Esophagus (tissue), 2 donors: ENCODE measurements at regions not wholly inside any gene's neighbourhood (a gene's known extent, or its start where the extent isn't known, plus 50 kb on each side); places are given as distances from the start of the nearest gene placed in this dataset.
"Not testable (repeated sequence)": the region's sequence is repeated elsewhere in the genome, so short reads cannot be mapped to it uniquely, and the experiment has no call there.

Source experiments
- H3K27ac ChIP-seq, 2 donors: one replicate each; pipeline ENCODE4 v1.5.1; 2013; ENCODE audit warnings: low read depth in 2 of 2, mild to moderate bottlenecking in 2 of 2, inconsistent platforms in 1 of 2, low read length in 1 of 2, moderate library complexity in 1 of 2
- H3K27me3 ChIP-seq, 2 donors: one replicate each; pipeline ENCODE4 v1.6.1; 2013; ENCODE audit warnings: low read length in 2 of 2, control low read depth in 1 of 2, mild to moderate bottlenecking in 1 of 2; ENCODE audit not compliant: insufficient read depth in 2 of 2, control insufficient read depth in 1 of 2
- H3K36me3 ChIP-seq, 2 donors: one replicate each; pipeline ENCODE4 v1.6.1; 2013; ENCODE audit warnings: low read length in 1 of 2; ENCODE audit not compliant: control insufficient read depth in 2 of 2, insufficient read depth in 2 of 2
- H3K4me1 ChIP-seq, 2 donors: one replicate each; pipeline ENCODE4 v1.6.1; 2013; ENCODE audit warnings: low read length in 1 of 2; ENCODE audit not compliant: control insufficient read depth in 2 of 2, insufficient read depth in 2 of 2
- H3K4me3 ChIP-seq, 2 donors: one replicate each; pipeline ENCODE4 v1.5.1; 2013; ENCODE audit warnings: low read length in 2 of 2, mild to moderate bottlenecking in 2 of 2, low read depth in 1 of 2, moderate library complexity in 1 of 2
- H3K9me3 ChIP-seq, 2 donors: one replicate each; pipeline ENCODE4 v1.6.1; 2013; ENCODE audit warnings: mild to moderate bottlenecking in 2 of 2, low read depth in 1 of 2, low read length in 1 of 2, moderate library complexity in 1 of 2; ENCODE audit not compliant: control insufficient read depth in 2 of 2, insufficient read depth in 1 of 2
- WGBS, 2 donors: extraction: QIAGEN DNeasy Blood & Tissue Kit; methylation state at CpG; one replicate each; pipeline ENCODE4 v1.1.7; 2013; 5-methylcytosine and 5-hydroxymethylcytosine counted together
- donor health status: healthy with polysubstance abuse.
- donor health status: Bipolar disorder and iron deficiency.

GRCh38 chr2:194077366-194077765, 1579.7 kb upstream of the SLC39A10 start:
- Histone ChIP-seq H3K9me3 (no peaks in the 10 kb centered on the region), H3K4me3 (no peak overlapping the region), H3K36me3 (no peaks in the 10 kb centered on the region), H3K27me3 (no peaks in the 10 kb centered on the region), H3K4me1 (no peaks in the 10 kb centered on the region), H3K27ac (no peak overlapping the region)

- Histone ChIP-seq H3K36me3 (no peaks in the 10 kb centered on the region), H3K27ac (no peak overlapping the region), H3K4me1 (no peaks in the 10 kb centered on the region), H3K9me3 (no peaks in the 10 kb centered on the region), H3K27me3 (no peaks in the 10 kb centered on the region), H3K4me3 (no peak overlapping the region)
- 64 to 69% methylated on average over 3 of the region's 3 CpGs for WGBS, 2 donors
Measured at GRCh38 chr2:194062401-194062800, 1594.6 kb upstream of the SLC39A10 start.

- Histone ChIP-seq H3K4me3 (no peak overlapping the region), H3K27me3 (no peaks in the 10 kb centered on the region), H3K9me3 (no peaks in the 10 kb centered on the region), H3K27ac (no peak overlapping the region), H3K4me1 (no peaks in the 10 kb centered on the region), H3K36me3 (no peaks in the 10 kb centered on the region)
- 61 to 67% methylated on average over 3 of the region's 3 CpGs for WGBS, 2 donors
Measured at GRCh38 chr2:194060269-194060668, 1596.8 kb upstream of the SLC39A10 start.

DNA sequence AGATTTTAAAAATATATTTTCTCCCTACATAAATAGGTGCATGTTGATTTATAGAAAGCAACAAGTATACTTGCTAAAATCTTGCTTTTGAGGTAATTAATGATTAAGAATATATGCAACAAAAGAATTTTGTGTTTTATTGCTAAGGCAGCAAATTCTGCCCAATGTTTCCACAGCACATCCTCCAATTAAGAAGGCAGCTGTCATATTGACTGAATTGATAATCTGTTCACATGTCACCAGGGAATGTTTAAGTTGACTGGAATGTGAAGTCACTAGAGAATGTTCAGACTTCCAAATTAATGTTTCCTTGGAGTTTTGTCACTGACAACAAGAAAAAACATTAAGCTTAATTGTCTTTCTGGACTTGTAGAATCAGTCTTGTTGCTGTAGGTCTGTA, 1602.7 kb upstream of the SLC39A10 start:
- Histone ChIP-seq H3K36me3 (no peaks in the 10 kb centered on the region), H3K9me3 (no peaks in the 10 kb centered on the region), H3K27me3 (no peaks in the 10 kb centered on the region), H3K27ac (no peak overlapping the region), H3K4me3 (no peak overlapping the region), H3K4me1 (no peaks in the 10 kb centered on the region)

- no peak overlapping the region for H3K27ac ChIP-seq
- H3K4me3 ChIP-seq: no peak overlapping the region
- no peaks in the 10 kb centered on the region for H3K9me3 ChIP-seq
- no peaks in the 10 kb centered on the region for H3K36me3 ChIP-seq
- H3K4me1 ChIP-seq: no peaks in the 10 kb centered on the region
- 78 to 88% methylated on average over 1 of the region's 1 CpG for WGBS, 2 donors
- H3K27me3 ChIP-seq: no peaks in the 10 kb centered on the region
Measured at GRCh38 chr2:194044321-194044720, 1612.7 kb upstream of the SLC39A10 start.

GRCh38 chr2:194021130-194021529, 1635.9 kb upstream of the SLC39A10 start:
- not testable (repeated sequence) for H3K27me3 ChIP-seq, H3K36me3 ChIP-seq, H3K27ac ChIP-seq, H3K4me1 ChIP-seq, H3K4me3 ChIP-seq, H3K9me3 ChIP-seq
- WGBS, 2 donors: 94 to 96% methylated on average over 5 of the region's 5 CpGs

DNA sequence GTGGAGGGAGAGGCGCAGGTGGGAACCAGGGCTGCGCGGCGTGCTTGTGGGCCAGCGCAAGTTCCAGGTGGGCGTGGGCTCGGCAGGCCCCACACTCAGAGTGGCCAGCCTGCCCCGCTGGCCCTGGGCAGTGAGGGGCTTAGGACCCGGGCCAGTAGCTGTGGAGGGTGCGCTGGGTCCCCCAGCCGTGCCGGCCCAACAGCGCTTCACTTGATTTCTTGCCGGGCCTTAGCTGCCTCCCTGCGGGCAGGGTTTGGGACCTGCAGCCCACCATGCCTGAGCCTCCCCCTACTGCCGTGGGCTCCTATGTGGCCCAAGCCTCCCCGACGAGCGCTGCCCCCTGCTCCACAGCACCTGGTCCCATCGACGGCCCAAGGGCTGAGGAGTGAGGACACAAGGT, 1636.9 kb upstream of the SLC39A10 start:
- Histone ChIP-seq H3K27me3 (no peaks in the 10 kb centered on the region), H3K27ac (no peak overlapping the region), H3K4me3 (no peak overlapping the region), H3K36me3 (no peaks in the 10 kb centered on the region), H3K9me3 (peaks cover 0 to 5% of the 10 kb centered on the region in 2 donors), H3K4me1 (no peaks in the 10 kb centered on the region)
- WGBS, 2 donors: 95 to 97% methylated on average over 18 to 21 of the region's 21 CpGs

GRCh38 chr2:194015751-194016150, 1641.3 kb upstream of the SLC39A10 start:
- Histone ChIP-seq H3K36me3 (no peaks in the 10 kb centered on the region), H3K4me3 (no peak overlapping the region), H3K4me1 (no peaks in the 10 kb centered on the region), H3K27ac (no peak overlapping the region), H3K27me3 (no peaks in the 10 kb centered on the region), H3K9me3 (peaks cover 0 to 5% of the 10 kb centered on the region in 2 donors)

DNA sequence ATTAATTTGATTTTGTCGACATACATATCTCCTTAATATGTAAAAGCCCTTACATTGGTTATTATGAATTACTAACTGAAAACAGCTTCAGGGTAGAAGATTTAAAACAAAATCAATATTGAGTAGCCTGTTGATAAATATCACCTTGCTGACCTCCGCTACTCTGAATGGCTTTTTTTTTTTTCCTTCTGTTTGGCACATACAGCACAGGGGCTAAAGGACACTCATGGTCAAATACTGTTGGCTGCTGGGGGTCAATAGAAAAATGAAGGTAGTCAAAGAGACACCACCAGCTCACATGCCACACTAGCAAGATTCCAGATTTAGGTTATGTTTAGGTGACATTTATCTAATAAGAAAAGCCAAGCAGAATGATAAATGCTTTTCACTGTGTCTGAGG, 1642.4 kb upstream of the SLC39A10 start:
- H3K36me3 ChIP-seq: no peaks in the 10 kb centered on the region
- H3K27ac ChIP-seq: no peak overlapping the region
- no peaks in the 10 kb centered on the region for H3K4me1 ChIP-seq
- H3K27me3 ChIP-seq: no peaks in the 10 kb centered on the region
- no peak overlapping the region for H3K4me3 ChIP-seq
- no peaks in the 10 kb centered on the region for H3K9me3 ChIP-seq
- WGBS, 2 donors: 69 to 83% methylated on average over 2 of the region's 2 CpGs

DNA sequence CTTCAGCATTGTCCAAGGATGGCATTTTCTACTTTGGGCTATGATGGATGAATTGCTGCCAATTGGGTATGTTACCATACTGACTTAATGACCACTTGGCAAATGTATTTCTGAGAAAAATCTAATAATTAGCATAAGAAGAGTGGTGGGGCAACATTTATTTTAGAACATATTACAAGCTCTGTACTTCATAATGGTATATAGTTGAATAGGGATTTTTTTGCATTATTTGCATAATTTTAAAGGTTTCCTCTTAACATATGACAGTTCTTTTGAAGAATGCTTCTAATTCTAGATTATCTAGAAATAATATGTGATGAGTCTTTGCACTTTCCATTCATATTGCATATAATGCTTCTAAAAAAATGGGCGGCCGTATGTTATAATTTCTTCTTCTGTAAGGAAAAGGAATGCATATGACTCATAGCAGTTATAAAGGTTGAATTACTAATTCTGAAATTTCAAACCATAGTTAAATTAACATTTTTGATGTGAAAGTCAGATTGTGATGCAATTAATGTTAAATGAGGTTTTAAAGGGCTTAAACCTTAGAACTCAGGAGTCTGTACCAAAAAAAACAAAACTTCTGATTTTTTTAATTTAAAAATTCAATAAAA, 1652.3 kb upstream of the SLC39A10 start:
- WGBS, 2 donors: 81 to 85% methylated on average over 2 of the region's 2 CpGs
- H3K27me3 ChIP-seq: no peaks in the 10 kb centered on the region

More for the DNA sequence above, 1652.3 kb upstream of the SLC39A10 start:
- H3K4me1 ChIP-seq: no peaks in the 10 kb centered on the region
- H3K27ac ChIP-seq: no peak overlapping the region
- H3K36me3 ChIP-seq: no peaks in the 10 kb centered on the region
- H3K9me3 ChIP-seq: peaks cover 2 to 3% of the 10 kb centered on the region in 2 donors
- no peak overlapping the region for H3K4me3 ChIP-seq
